ENCODE measurements at regions not wholly inside any gene's neighbourhood (a gene's known extent, or its start where the extent isn't known, plus 50 kb on each side); places are given as distances from the start of the nearest gene placed in this dataset.
"Not testable (repeated sequence)": the region's sequence is repeated elsewhere in the genome, so short reads cannot be mapped to it uniquely, and the experiment has no call there.

GRCh38 chr16:33628895-33629294 is 169.5 kb downstream of the TP53TG3F start:
- not testable (repeated sequence) for TF ChIP-seq CTCF (IDR thresholded peaks at IDR 0.05); EZH2 (IDR thresholded peaks at IDR 0.05; ENCODE audit: borderline replicate concordance, insufficient read depth, low read depth, low read length, poor library complexity, severe bottlenecking)

All from B cell (primary cell).